CD14-positive monocyte (primary cell): ENCODE measurements at regions not wholly inside any gene's neighbourhood (a gene's known extent, or its start where the extent isn't known, plus 50 kb on each side); places are given as distances from the start of the nearest gene placed in this dataset.

Experiments
- DNase-seq, 3 donors: peaks; one replicate each; pipeline ENCODE4 v3.0.0-alpha.2; 2011 to 2022
- H2AFZ ChIP-seq: 2 replicates; pipeline ENCODE4 v1.6.0; 2012; ENCODE audit warnings: mild to moderate bottlenecking, low read depth, low read length, inconsistent platforms; ENCODE audit not compliant: insufficient read depth, poor library complexity, severe bottlenecking
- H3K27ac ChIP-seq, 2 donors: 1 replicate in 1 of 2; 2 replicates in 1 of 2; pipeline ENCODE4 v1.5.1; 2012 to 2013; ENCODE audit warnings: low read length in 2 of 2, control low read depth in 1 of 2, inconsistent platforms in 1 of 2, low read depth in 1 of 2, mild to moderate bottlenecking in 1 of 2
- H3K27me3 ChIP-seq, 2 donors: one replicate each; pipeline versions ENCODE4 v1.6.0 to v1.6.1; 2011 to 2013; ENCODE audit warnings: low read length in 2 of 2; ENCODE audit not compliant: control insufficient read depth in 2 of 2, insufficient read depth in 2 of 2
- H3K36me3 ChIP-seq, 2 donors: replicated peaks in 1 of 2; 1 replicate in 1 of 2; 2 replicates in 1 of 2; pipeline versions ENCODE4 v1.5.1 to v1.6.1; 2012 to 2013; ENCODE audit warnings: low read length in 2 of 2, control low read depth in 1 of 2, inconsistent platforms in 1 of 2, mild to moderate bottlenecking in 1 of 2; ENCODE audit not compliant: insufficient read depth in 2 of 2, control insufficient read depth in 1 of 2
- H3K4me1 ChIP-seq, 2 donors: 1 replicate in 1 of 2; 2 replicates in 1 of 2; pipeline versions ENCODE4 v1.5.1 to v1.6.1; 2012 to 2013; ENCODE audit warnings: low read length in 2 of 2, control low read depth in 1 of 2, inconsistent platforms in 1 of 2, mild to moderate bottlenecking in 1 of 2, moderate library complexity in 1 of 2; ENCODE audit not compliant: insufficient read depth in 2 of 2, control insufficient read depth in 1 of 2
- H3K4me2 ChIP-seq: replicated peaks from 2 replicates; pipeline ENCODE3; 2012; ENCODE audit warnings: low read length, moderate library complexity, mild to moderate bottlenecking; ENCODE audit not compliant: poor library complexity, severe bottlenecking; ENCODE audit errors: extremely low read depth
- H3K4me3 ChIP-seq, 3 experiments: fragments of 200-600 bp in 1 of 3; sonication (generic) in 1 of 3; replicated peaks in 1 of 3; 1 replicate in 2 of 3; 2 replicates in 1 of 3; pipeline ENCODE4 v1.5.1; 2011 to 2013; ENCODE audit warnings: low read length in 3 of 3, mild to moderate bottlenecking in 3 of 3, control low read depth in 2 of 3, low read depth in 2 of 3, inconsistent platforms in 1 of 3, moderate library complexity in 1 of 3
- H3K79me2 ChIP-seq: 2 replicates; pipeline ENCODE4 v1.6.0; 2012; ENCODE audit warnings: mild to moderate bottlenecking, control low read depth, inconsistent platforms, low read length, moderate library complexity; ENCODE audit not compliant: insufficient read depth
- H3K9ac ChIP-seq: 2 replicates; pipeline ENCODE4 v1.6.0; 2017; ENCODE audit warnings: low read length, mild to moderate bottlenecking; ENCODE audit not compliant: insufficient read depth, poor library complexity, severe bottlenecking
- H3K9me3 ChIP-seq, 2 donors: replicated peaks in 1 of 2; 1 replicate in 1 of 2; 2 replicates in 1 of 2; pipeline versions ENCODE4 v1.5.1 to v1.6.1; 2012 to 2013; ENCODE audit warnings: low read length in 2 of 2, control low read depth in 1 of 2; ENCODE audit not compliant: control insufficient read depth in 1 of 2, insufficient read depth in 1 of 2
- H4K20me1 ChIP-seq: 2 replicates; pipeline ENCODE4 v1.6.0; 2012; ENCODE audit warnings: mild to moderate bottlenecking, low read length, control low read depth, moderate library complexity; ENCODE audit not compliant: insufficient read depth
- H3K27ac Mint-ChIP-seq, 7 donors: one replicate each; pipeline ENCODE4 v1.8.0; 2020; ENCODE audit warnings: mild to moderate bottlenecking in 7 of 7, mixed read lengths in 7 of 7, moderate library complexity in 6 of 7, inconsistent platforms in 2 of 7
- H3K27me3 Mint-ChIP-seq, 3 donors: one replicate each; pipeline ENCODE4 v1.8.0; 2021 to 2022; ENCODE audit warnings: low read depth in 3 of 3, mild to moderate bottlenecking in 3 of 3, mixed read lengths in 3 of 3, moderate library complexity in 3 of 3, inconsistent platforms in 1 of 3
- H3K36me3 Mint-ChIP-seq, 2 donors: one replicate each; pipeline ENCODE4 v1.8.0; 2020; ENCODE audit warnings: mixed read lengths in 2 of 2, inconsistent platforms in 1 of 2, mild to moderate bottlenecking in 1 of 2
- H3K4me1 Mint-ChIP-seq: one replicate; pipeline ENCODE4 v1.8.0; 2020; ENCODE audit warnings: mild to moderate bottlenecking, mixed read lengths
- H3K4me3 Mint-ChIP-seq, 2 donors: one replicate each; pipeline ENCODE4 v1.8.0; 2020; ENCODE audit warnings: mild to moderate bottlenecking in 2 of 2, mixed read lengths in 2 of 2, moderate library complexity in 1 of 2
- H3K9me3 Mint-ChIP-seq, 7 donors: one replicate each; pipeline ENCODE4 v1.8.0; 2020 to 2022; ENCODE audit warnings: mixed read lengths in 7 of 7, mild to moderate bottlenecking in 6 of 7, moderate library complexity in 6 of 7, inconsistent platforms in 2 of 7
- CTCF ChIP-seq: fragments of 200-600 bp; IDR thresholded peaks from one replicate; pipeline ENCODE4 v1.8.0; 2022; ENCODE audit warnings: antibody characterized with exemption, mild to moderate bottlenecking
- WGBS: methylation state at CpG from one replicate; pipeline ENCODE4 v1.1.5; 2013; ENCODE audit warnings: missing lambda C conversion rate; ENCODE audit not compliant: insufficient coverage; 5-methylcytosine and 5-hydroxymethylcytosine counted together
- intact Hi-C, 2 donors: fragments of 100-400 bp; cut with micrococcal nuclease; formaldehyde crosslinking; loops; one replicate each; pipeline versions ENCODE4 v1.15.0 to v1.15.1; 2023

GRCh38 chr2:83370419-83370762 lies 1088.7 kb downstream of the SUCLG1 start:
- no peak overlapping the region for H3K27ac ChIP-seq
- H3K4me2 ChIP-seq = no peak overlapping the region
- DNase-seq = no peak
- 100% methylated on average over 1 of the region's 2 CpGs for WGBS
- H3K4me1 ChIP-seq = no peaks in the 10 kb centered on the region
- Mint-ChIP-seq H3K9me3 (peaks cover 0 to 12% (median 2%) of the 10 kb centered on the region in 7 donors), H3K4me3 (no peak overlapping the region), H3K36me3 (no peaks in the 10 kb centered on the region), H3K27me3 (peaks cover 0 to 1% (median 0%) of the 10 kb centered on the region in 3 donors), H3K4me1 (no peaks in the 10 kb centered on the region), H3K27ac (no peak overlapping the region)
- H3K36me3 ChIP-seq = no peaks in the 10 kb centered on the region
- TF ChIP-seq CTCF = no peak
- H3K9me3 ChIP-seq = peaks cover 0 to 3% of the 10 kb centered on the region in 2 donors
- intact Hi-C loops = no loop called here
- no peak overlapping the region for H3K9ac ChIP-seq
- H3K4me3 ChIP-seq = no peak overlapping the region
- H4K20me1 ChIP-seq = no peaks in the 10 kb centered on the region
- no peaks in the 10 kb centered on the region for H3K79me2 ChIP-seq
- no peak overlapping the region for H2AFZ ChIP-seq
- H3K27me3 ChIP-seq = no peaks in the 10 kb centered on the region

GRCh38 chr2:83369601-83370418 lies 1089.3 kb downstream of the SUCLG1 start:
- Histone ChIP-seq H3K4me3 (no peak overlapping the region), H3K27ac (no peak overlapping the region), H3K79me2 (no peaks in the 10 kb centered on the region), H3K4me2 (no peak overlapping the region), H4K20me1 (no peaks in the 10 kb centered on the region), H3K36me3 (no peaks in the 10 kb centered on the region), H3K9me3 (peaks cover 0 to 3% of the 10 kb centered on the region in 2 donors), H3K27me3 (no peaks in the 10 kb centered on the region), H3K9ac (no peak overlapping the region), H2AFZ (no peak overlapping the region), H3K4me1 (no peaks in the 10 kb centered on the region)
- intact Hi-C loops = no loop called here
- Mint-ChIP-seq H3K9me3 (peaks cover 0 to 12% (median 2%) of the 10 kb centered on the region in 7 donors), H3K4me3 (no peak overlapping the region), H3K36me3 (no peaks in the 10 kb centered on the region), H3K4me1 (no peaks in the 10 kb centered on the region), H3K27me3 (peaks cover 0 to 1% (median 0%) of the 10 kb centered on the region in 3 donors), H3K27ac (no peak overlapping the region)
- no peak for TF ChIP-seq CTCF
- DNase-seq = no peak
- WGBS = no CpG with 5 or more reads among the region's 6 CpGs
